ENCODE measurements at regions not wholly inside any gene's neighbourhood (a gene's known extent, or its start where the extent isn't known, plus 50 kb on each side); places are given as distances from the start of the nearest gene placed in this dataset.

DNA sequence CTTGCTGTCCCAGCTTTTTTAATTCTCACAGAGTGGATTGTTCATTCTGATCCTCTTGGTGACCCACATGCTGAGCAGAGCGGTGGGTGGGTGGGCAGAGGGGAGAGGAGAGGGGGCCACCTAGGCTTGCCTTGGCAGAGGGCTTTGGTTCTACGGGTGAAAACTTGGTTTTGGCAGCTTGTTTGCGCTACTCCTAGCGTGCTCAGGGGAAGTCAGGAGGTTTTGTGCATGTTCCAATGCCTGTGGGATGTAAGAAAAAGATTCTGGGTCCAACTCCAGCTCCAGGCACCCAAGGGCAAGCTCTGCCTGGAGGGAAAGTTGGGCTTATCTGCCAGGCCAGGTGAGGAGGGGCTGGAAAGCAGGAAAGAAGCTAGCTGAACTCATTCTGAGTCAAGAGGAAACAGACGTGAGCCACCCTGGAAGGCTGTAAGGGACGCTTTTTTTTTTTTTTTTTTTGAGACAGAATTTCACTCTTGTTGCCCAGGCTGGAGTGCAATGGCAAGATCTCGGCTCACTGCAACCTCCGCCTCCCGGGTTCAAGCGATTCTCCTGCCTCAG, 169.1 kb downstream of the WSCD1 start:
- TF ChIP-seq, protein P1, sequence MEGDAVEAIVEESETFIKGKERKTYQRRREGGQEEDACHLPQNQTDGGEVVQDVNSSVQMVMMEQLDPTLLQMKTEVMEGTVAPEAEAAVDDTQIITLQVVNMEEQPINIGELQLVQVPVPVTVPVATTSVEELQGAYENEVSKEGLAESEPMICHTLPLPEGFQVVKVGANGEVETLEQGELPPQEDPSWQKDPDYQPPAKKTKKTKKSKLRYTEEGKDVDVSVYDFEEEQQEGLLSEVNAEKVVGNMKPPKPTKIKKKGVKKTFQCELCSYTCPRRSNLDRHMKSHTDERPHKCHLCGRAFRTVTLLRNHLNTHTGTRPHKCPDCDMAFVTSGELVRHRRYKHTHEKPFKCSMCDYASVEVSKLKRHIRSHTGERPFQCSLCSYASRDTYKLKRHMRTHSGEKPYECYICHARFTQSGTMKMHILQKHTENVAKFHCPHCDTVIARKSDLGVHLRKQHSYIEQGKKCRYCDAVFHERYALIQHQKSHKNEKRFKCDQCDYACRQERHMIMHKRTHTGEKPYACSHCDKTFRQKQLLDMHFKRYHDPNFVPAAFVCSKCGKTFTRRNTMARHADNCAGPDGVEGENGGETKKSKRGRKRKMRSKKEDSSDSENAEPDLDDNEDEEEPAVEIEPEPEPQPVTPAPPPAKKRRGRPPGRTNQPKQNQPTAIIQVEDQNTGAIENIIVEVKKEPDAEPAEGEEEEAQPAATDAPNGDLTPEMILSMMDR (IDR thresholded peaks at IDR 0.05; ENCODE audit: poor library complexity) = no peak
- no peak for TF ChIP-seq EZH2 (IDR thresholded peaks at IDR 0.05; ENCODE audit: borderline replicate concordance)
